A549 (cell line): ENCODE measurements at regions not wholly inside any gene's neighbourhood (a gene's known extent, or its start where the extent isn't known, plus 50 kb on each side); places are given as distances from the start of the nearest gene placed in this dataset.
"Not testable (repeated sequence)": the region's sequence is repeated elsewhere in the genome, so short reads cannot be mapped to it uniquely, and the experiment has no call there.

Experiments used
- CTCF ChIP-seq: fragments of >200 bp; sonication (Bioruptor Twin); formaldehyde crosslinking; IDR thresholded peaks from 3 replicates; pipeline ENCODE4 v1.5.1; 2016
- ESRRA ChIP-seq: fragments of 150-350 bp; IDR thresholded peaks from 2 replicates; pipeline ENCODE4 v1.6.1; 2014; ENCODE audit warnings: mild to moderate bottlenecking, low read length, borderline replicate concordance
- KDM5A ChIP-seq: fragments of 200-600 bp; sonication (generic); IDR thresholded peaks from 2 replicates; pipeline ENCODE4 v1.6.1; 2016; ENCODE audit warnings: antibody characterized with exemption, mild to moderate bottlenecking
- PHF8 ChIP-seq: fragments of 200-600 bp; sonication (generic); IDR thresholded peaks from 2 replicates; pipeline ENCODE4 v1.6.1; 2016; ENCODE audit warnings: low read depth, mild to moderate bottlenecking, antibody characterized with exemption, moderate library complexity, borderline replicate concordance

GRCh38 chr21:5113092-5113491, 5408.3 kb upstream of the TPTE start:
- TF ChIP-seq CTCF, KDM5A, PHF8, ESRRA: not testable (repeated sequence)
